H1 (cell line): ENCODE measurements at regions not wholly inside any gene's neighbourhood (a gene's known extent, or its start where the extent isn't known, plus 50 kb on each side); places are given as distances from the start of the nearest gene placed in this dataset.
"Not testable (repeated sequence)": the region's sequence is repeated elsewhere in the genome, so short reads cannot be mapped to it uniquely, and the experiment has no call there.

ENCODE experiments used
- CTCF ChIA-PET: fragments of 300-600 bp; sonication (Branson Sonifier 250); formaldehyde crosslinking; loops from one replicate; lab custom pipeline; 2021; ENCODE audit not compliant: partially characterized antibody; lab: Charles Lee
- POLR2A ChIA-PET: fragments of 300-600 bp; sonication (Branson Sonifier 250); formaldehyde crosslinking; loops from one replicate; lab custom pipeline; 2021; ENCODE audit warnings: inconsistent platforms; ENCODE audit not compliant: partially characterized antibody; lab: Charles Lee
- DNase-seq, 2 experiments: peaks; one replicate each; pipeline versions ENCODE4 v3.0.0 to v3.0.0-alpha.2; 2010 to 2022; ENCODE audit warnings: low spot score in 2 of 2, low read depth in 1 of 2, mixed read lengths in 1 of 2
- FAIRE-seq: peaks from 2 replicates; lab custom pipeline; 2011; peaks lifted over from hg19 to GRCh38; lab: Jason Lieb, UNC
- H2AFZ ChIP-seq: 2 replicates; pipeline ENCODE4 v1.8.1; 2012; ENCODE audit warnings: low read length, inconsistent platforms
- H2AK5ac ChIP-seq: 2 replicates; pipeline ENCODE4 v1.6.1; 2013; ENCODE audit warnings: low read depth, low read length
- H2BK120ac ChIP-seq: replicated peaks from 2 replicates; pipeline ENCODE3; 2013; ENCODE audit warnings: low read depth, low read length, inconsistent platforms
- H2BK12ac ChIP-seq: 2 replicates; pipeline ENCODE4 v1.6.1; 2013; ENCODE audit warnings: low read depth, low read length
- H2BK15ac ChIP-seq: 2 replicates; pipeline ENCODE4 v1.6.1; 2013; ENCODE audit warnings: low read length
- H2BK20ac ChIP-seq: 2 replicates; pipeline ENCODE4 v1.6.1; 2013; ENCODE audit warnings: low read length
- H2BK5ac ChIP-seq: 2 replicates; pipeline ENCODE4 v1.6.1; 2013; ENCODE audit warnings: low read depth, low read length
- H3K14ac ChIP-seq: 2 replicates; pipeline ENCODE4 v1.6.1; 2013; ENCODE audit warnings: inconsistent platforms; ENCODE audit not compliant: insufficient read length
- H3K18ac ChIP-seq: 2 replicates; pipeline ENCODE4 v1.6.1; 2013; ENCODE audit warnings: low read length; ENCODE audit errors: extremely low read depth
- H3K23ac ChIP-seq: 2 replicates; pipeline ENCODE4 v1.6.1; 2013; ENCODE audit warnings: inconsistent platforms; ENCODE audit not compliant: insufficient read length
- H3K23me2 ChIP-seq: 2 replicates; pipeline ENCODE4 v1.6.1; 2013; ENCODE audit warnings: low read depth, low read length
- H3K27ac ChIP-seq: 2 replicates; pipeline ENCODE4 v1.6.1; 2011; ENCODE audit warnings: low read depth, low read length, inconsistent platforms
- H3K27me3 ChIP-seq, 4 experiments: replicated peaks in 1 of 4; 1 replicate in 1 of 4; 2 replicates in 3 of 4; pipeline versions ENCODE4 v1.6.1 to v1.8.1; 2011 to 2013; ENCODE audit warnings: low read length in 3 of 4, mild to moderate bottlenecking in 3 of 4, inconsistent platforms in 2 of 4, mixed read lengths in 2 of 4, moderate library complexity in 1 of 4; ENCODE audit not compliant: control insufficient read depth in 3 of 4, insufficient read depth in 3 of 4; ENCODE audit errors: extremely low read depth in 1 of 4
- H3K36me3 ChIP-seq, 4 experiments: 2 replicates each; pipeline versions ENCODE4 v1.6.1 to v1.8.1; 2011 to 2013; ENCODE audit warnings: mild to moderate bottlenecking in 4 of 4, low read length in 3 of 4, moderate library complexity in 2 of 4, control low read depth in 1 of 4, inconsistent platforms in 1 of 4; ENCODE audit not compliant: insufficient read depth in 4 of 4, control insufficient read depth in 2 of 4
- H3K4ac ChIP-seq: replicated peaks from 2 replicates; pipeline ENCODE3; 2013; ENCODE audit warnings: low read length, low read depth, mixed read lengths, inconsistent platforms; ENCODE audit not compliant: insufficient read length
- H3K4me1 ChIP-seq, 4 experiments: replicated peaks in 1 of 4; 1 replicate in 1 of 4; 2 replicates in 3 of 4; pipeline versions ENCODE4 v1.6.1 to v1.8.1; 2011 to 2013; ENCODE audit warnings: low read length in 3 of 4, inconsistent platforms in 2 of 4, mixed read lengths in 1 of 4; ENCODE audit not compliant: insufficient read depth in 4 of 4, control insufficient read depth in 3 of 4
- H3K4me2 ChIP-seq, 2 experiments: 2 replicates each; pipeline versions ENCODE4 v1.6.1 to v1.8.1; 2011 to 2013; ENCODE audit warnings: low read depth in 2 of 2, low read length in 2 of 2, control low read depth in 1 of 2, inconsistent platforms in 1 of 2, mild to moderate bottlenecking in 1 of 2; ENCODE audit not compliant: insufficient read depth in 1 of 2
- H3K4me3 ChIP-seq, 4 experiments: fragments of 200-600, 300-600 bp in 1 of 4; sonication (generic), shearing (Covaris generic), sonication (Bioruptor Twin) in 1 of 4; 2 replicates each; pipeline versions ENCODE4 v1.5.1 to v1.8.1; 2011 to 2016; ENCODE audit warnings: low read length in 4 of 4, low read depth in 3 of 4, control low read depth in 2 of 4, inconsistent platforms in 2 of 4, mild to moderate bottlenecking in 2 of 4, mixed read lengths in 1 of 4, moderate library complexity in 1 of 4; ENCODE audit not compliant: insufficient read depth in 2 of 4; ENCODE audit errors: extremely low read depth in 1 of 4
- H3K56ac ChIP-seq: replicated peaks from 2 replicates; pipeline ENCODE3; 2013; ENCODE audit warnings: low read depth, mild to moderate bottlenecking, mixed read lengths, low read length, inconsistent platforms; ENCODE audit not compliant: insufficient read length
- H3K79me1 ChIP-seq: 2 replicates; pipeline ENCODE4 v1.6.1; 2013; ENCODE audit warnings: low read depth, low read length, control low read depth
- H3K79me2 ChIP-seq, 2 experiments: 2 replicates each; pipeline versions ENCODE4 v1.6.1 to v1.8.1; 2012 to 2013; ENCODE audit warnings: low read length in 2 of 2, mild to moderate bottlenecking in 2 of 2, inconsistent platforms in 1 of 2; ENCODE audit not compliant: insufficient read depth in 2 of 2, control insufficient read depth in 1 of 2
- H3K9ac ChIP-seq, 4 experiments: replicated peaks in 1 of 4; 1 replicate in 1 of 4; 2 replicates in 3 of 4; pipeline versions ENCODE4 v1.6.1 to v1.8.1; 2011 to 2013; ENCODE audit warnings: low read depth in 3 of 4, low read length in 3 of 4, control low read depth in 2 of 4, mild to moderate bottlenecking in 2 of 4, moderate library complexity in 2 of 4, inconsistent platforms in 1 of 4; ENCODE audit errors: extremely low read depth in 1 of 4
- H3K9me3 ChIP-seq, 2 experiments: 2 replicates each; pipeline versions ENCODE4 v1.6.1 to v1.8.1; 2012 to 2013; ENCODE audit warnings: mild to moderate bottlenecking in 2 of 2, moderate library complexity in 2 of 2, control low read depth in 1 of 2, inconsistent platforms in 1 of 2, low read depth in 1 of 2, low read length in 1 of 2, mixed read lengths in 1 of 2; ENCODE audit not compliant: insufficient read depth in 2 of 2
- H4K20me1 ChIP-seq, 2 experiments: replicated peaks in 1 of 2; 2 replicates each; pipeline versions ENCODE3 to v1.8.1; 2011 to 2013; ENCODE audit warnings: inconsistent platforms in 2 of 2, low read length in 2 of 2, mild to moderate bottlenecking in 1 of 2; ENCODE audit not compliant: insufficient read depth in 2 of 2, control insufficient read depth in 1 of 2
- H4K5ac ChIP-seq: 2 replicates; pipeline ENCODE4 v1.6.1; 2013; ENCODE audit warnings: low read length, low read depth, mixed read lengths, inconsistent platforms; ENCODE audit not compliant: insufficient read length
- H4K8ac ChIP-seq: 2 replicates; pipeline ENCODE4 v1.8.0; 2013; ENCODE audit warnings: mild to moderate bottlenecking, moderate library complexity, low read length, inconsistent platforms; ENCODE audit not compliant: insufficient read depth; ENCODE audit errors: extremely low read depth
- H4K91ac ChIP-seq: replicated peaks from 2 replicates; pipeline ENCODE3; 2013; ENCODE audit warnings: low read length, mixed read lengths, inconsistent platforms; ENCODE audit not compliant: insufficient read length
- WGBS, 2 experiments: shearing (Covaris generic) in 1 of 2; methylation state at CpG; one replicate each; pipeline versions ENCODE4 v1.1.6 to v1.1.7; 2013 to 2015; ENCODE audit warnings: low lambda C conversion rate in 2 of 2, mixed read lengths in 2 of 2, inconsistent platforms in 1 of 2, low coverage in 1 of 2, missing lambda C conversion rate in 1 of 2; ENCODE audit not compliant: insufficient replicate concordance in 2 of 2, insufficient coverage in 1 of 2, insufficient read length in 1 of 2; ENCODE audit errors: extremely low coverage in 1 of 2, missing lambda C conversion rate in 1 of 2; 5-methylcytosine and 5-hydroxymethylcytosine counted together

GRCh38 chr2:87650837-87651236, 97.0 kb upstream of the PLGLB2 start:
- H3K27ac ChIP-seq, FAIRE-seq, H3K36me3 ChIP-seq, H4K5ac ChIP-seq, H3K9me3 ChIP-seq, H3K18ac ChIP-seq, H4K8ac ChIP-seq, H3K4me1 ChIP-seq, H3K56ac ChIP-seq, H2BK15ac ChIP-seq, H4K91ac ChIP-seq, H3K4ac ChIP-seq, H4K20me1 ChIP-seq, H2BK5ac ChIP-seq, H3K9ac ChIP-seq, H2BK12ac ChIP-seq, H3K23ac ChIP-seq, POLR2A ChIA-PET, H2BK20ac ChIP-seq, H3K27me3 ChIP-seq, H3K4me2 ChIP-seq, H3K79me1 ChIP-seq, DNase-seq, H2BK120ac ChIP-seq, H2AK5ac ChIP-seq, H3K23me2 ChIP-seq, H2AFZ ChIP-seq, H3K79me2 ChIP-seq, CTCF ChIA-PET, H3K14ac ChIP-seq, H3K4me3 ChIP-seq: not testable (repeated sequence)
- no CpG with 5 or more reads among the region's 2 CpGs for WGBS, 2 experiments

GRCh38 chr2:87651589-87651988, 96.3 kb upstream of the PLGLB2 start:
- H3K23me2 ChIP-seq, H2BK12ac ChIP-seq, H2BK20ac ChIP-seq, CTCF ChIA-PET, DNase-seq, H3K27ac ChIP-seq, H3K56ac ChIP-seq, H4K91ac ChIP-seq, H3K18ac ChIP-seq, H2BK120ac ChIP-seq, H3K4me3 ChIP-seq, H4K8ac ChIP-seq, H3K27me3 ChIP-seq, H4K20me1 ChIP-seq, H3K9me3 ChIP-seq, H3K14ac ChIP-seq, H2AFZ ChIP-seq, H3K79me1 ChIP-seq, H2BK5ac ChIP-seq, H3K36me3 ChIP-seq, POLR2A ChIA-PET, H3K4ac ChIP-seq, H4K5ac ChIP-seq, H3K23ac ChIP-seq, H2BK15ac ChIP-seq, H2AK5ac ChIP-seq, H3K9ac ChIP-seq, H3K4me1 ChIP-seq, H3K79me2 ChIP-seq, FAIRE-seq, H3K4me2 ChIP-seq: not testable (repeated sequence)
- WGBS, 2 experiments, result 77% methylated on average over 2 of the region's 2 CpGs; no CpG with 5 or more reads in 1 of the 2 experiments
